ENCODE measurements at regions not wholly inside any gene's neighbourhood (a gene's known extent, or its start where the extent isn't known, plus 50 kb on each side); places are given as distances from the start of the nearest gene placed in this dataset.

- no peak for TF ChIP-seq CTCF (IDR thresholded peaks at IDR 0.05)
- DNase-seq = peak in 1 of 6 donors; percentile 75
- intact Hi-C loops (cut with DNase I) = no loop called here
- Histone ChIP-seq H3K27ac (peak overlapping the region in 2 of 4 donors; percentile 52 to 63), H3K4me3 (no peak overlapping the region), H3K36me3 (no peaks in the 10 kb centered on the region), H3K9me3 (no peaks in the 10 kb centered on the region), H3K27me3 (peaks cover 0 to 12% (median 0%) of the 10 kb centered on the region in 4 donors), H3K4me1 (peaks cover 15 to 48% (median 38%) of the 10 kb centered on the region in 3 donors)
- WGBS, 2 donors = 86 to 89% methylated on average over 13 to 14 of the region's 14 CpGs
- ATAC-seq = no peak
- FAIRE-seq = no peak
These were observed 247.1 kb downstream of the SEC14L1 start for GRCh38 chr17:77387891-77388290.

- H3K4me1 ChIP-seq = peaks cover 23 to 49% (median 38%) of the 10 kb centered on the region in 3 donors
- ATAC-seq (peak in 1 of 4 donors; percentile 5), FAIRE-seq (no peak), DNase-seq (peak in 1 of 6 donors; percentile 67)
- H3K27me3 ChIP-seq = peaks cover 0 to 7% (median 0%) of the 10 kb centered on the region in 4 donors
- no peak for TF ChIP-seq CTCF (IDR thresholded peaks at IDR 0.05)
- no peaks in the 10 kb centered on the region for H3K9me3 ChIP-seq
- H3K36me3 ChIP-seq = no peaks in the 10 kb centered on the region
- H3K27ac ChIP-seq = peak overlapping the region; percentile 39 to 63 (median 54)
- H3K4me3 ChIP-seq = peak overlapping the region in 1 of 4 donors; percentile 12
- intact Hi-C loops (cut with DNase I) = no loop called here
- WGBS, 2 donors = 61 to 69% methylated on average over 29 of the region's 29 CpGs
These were observed 247.9 kb downstream of the SEC14L1 start for GRCh38 chr17:77388384-77389306.

GRCh38 chr17:77390870-77391269 is 250.1 kb downstream of the SEC14L1 start:
- Histone ChIP-seq H3K4me3 (no peak overlapping the region), H3K27ac (peak overlapping the region in 1 of 4 donors; percentile 86), H3K9me3 (no peaks in the 10 kb centered on the region), H3K36me3 (no peaks in the 10 kb centered on the region), H3K4me1 (peaks cover 33 to 61% (median 43%) of the 10 kb centered on the region in 3 donors), H3K27me3 (peaks cover 0 to 7% (median 0%) of the 10 kb centered on the region in 4 donors)
- 93 to 95% methylated on average over 11 to 12 of the region's 12 CpGs for WGBS, 2 donors
- DNase-seq (peak in 1 of 6 donors; percentile 47), ATAC-seq (no peak), FAIRE-seq (no peak)
- intact Hi-C loops (cut with DNase I) = no loop called here
- TF ChIP-seq CTCF (IDR thresholded peaks at IDR 0.05) = no peak

- ATAC-seq (peak in 1 of 4 donors; percentile 9), FAIRE-seq (no peak), DNase-seq (peak in 1 of 6 donors; percentile 44)
- intact Hi-C loops (cut with DNase I) = no loop called here
- 69 to 72% methylated on average over 7 of the region's 7 CpGs for WGBS, 2 donors
- Histone ChIP-seq H3K36me3 (no peaks in the 10 kb centered on the region), H3K27ac (peak overlapping the region; percentile 66 to 86 (median 84)), H3K4me1 (peaks cover 33 to 56% (median 43%) of the 10 kb centered on the region in 3 donors), H3K27me3 (peaks cover 0 to 5% (median 0%) of the 10 kb centered on the region in 4 donors), H3K4me3 (no peak overlapping the region), H3K9me3 (no peaks in the 10 kb centered on the region)
- no peak for TF ChIP-seq CTCF (IDR thresholded peaks at IDR 0.05)
These were observed 251.1 kb downstream of the SEC14L1 start for GRCh38 chr17:77391668-77392375.

All from pancreas (tissue), 10 donors.